ENCODE measurements at regions not wholly inside any gene's neighbourhood (a gene's known extent, or its start where the extent isn't known, plus 50 kb on each side); places are given as distances from the start of the nearest gene placed in this dataset.

DNA sequence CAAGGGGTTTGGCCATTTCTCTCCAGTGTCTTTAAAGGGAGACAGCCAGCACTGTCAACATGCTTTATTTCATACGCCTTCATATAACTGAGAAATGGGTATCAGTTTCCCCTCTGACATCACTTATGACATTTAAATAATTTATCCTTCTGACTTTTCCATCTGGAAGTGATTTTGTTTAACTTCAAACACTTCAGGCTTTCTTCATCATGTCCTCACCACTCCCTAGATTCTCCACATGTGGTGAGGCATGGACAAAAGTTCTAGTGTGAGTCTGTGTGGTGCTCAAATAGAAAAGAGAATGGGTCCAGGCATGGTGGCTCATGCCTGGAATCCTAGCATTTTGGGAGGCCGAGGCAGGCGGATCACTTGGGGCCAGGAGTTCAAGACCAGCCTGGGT lies 158.6 kb downstream of the TXNL1 start:
- Histone ChIP-seq H3K4me1 (ENCODE audit: control insufficient read depth in 2 of 2, insufficient read depth in 2 of 2, low read length in 2 of 2) (no peaks in the 10 kb centered on the region), H3K27ac (ENCODE audit: low read depth in 1 of 2, low read length in 1 of 2) (no peak overlapping the region), H3K4me3 (ENCODE audit: low read length in 2 of 2) (no peak overlapping the region), H3K36me3 (ENCODE audit: control insufficient read depth in 2 of 2, insufficient read depth in 2 of 2, low read length in 1 of 2) (no peaks in the 10 kb centered on the region), H3K27me3 (ENCODE audit: control insufficient read depth in 2 of 2, insufficient read depth in 1 of 2, low read length in 1 of 2) (no peaks in the 10 kb centered on the region), H3K9me3 (ENCODE audit: control insufficient read depth in 2 of 2, insufficient read depth in 1 of 2, low read length in 1 of 2) (no peaks in the 10 kb centered on the region)
- DNase-seq (ENCODE audit: low read depth in 6 of 9, low spot score in 9 of 9): no peak
- WGBS: 99% methylated on average over 3 of the region's 3 CpGs

DNA sequence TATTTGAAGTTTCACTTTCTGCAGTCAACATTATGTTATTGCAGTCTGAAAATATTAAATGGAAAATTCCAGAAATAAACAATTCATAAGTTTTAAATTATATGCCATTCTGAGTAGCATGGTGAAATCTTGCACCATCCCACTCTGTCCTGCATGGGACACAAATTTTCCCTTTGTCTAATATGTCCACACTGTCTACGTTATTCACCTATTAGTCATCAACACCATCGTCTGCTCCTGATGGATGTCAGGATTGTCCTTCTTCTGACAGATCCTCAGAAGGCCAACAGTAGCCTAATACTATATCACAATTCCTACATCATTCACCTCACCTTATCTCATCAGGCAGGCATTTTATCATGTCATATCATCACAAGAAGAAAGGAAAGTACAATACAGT lies 163.1 kb downstream of the TXNL1 start:
- H3K27ac ChIP-seq (ENCODE audit: low read depth in 1 of 2, low read length in 1 of 2): no peak overlapping the region
- H3K27me3 ChIP-seq (ENCODE audit: control insufficient read depth in 2 of 2, insufficient read depth in 1 of 2, low read length in 1 of 2): no peaks in the 10 kb centered on the region
- 93% methylated on average over 2 of the region's 2 CpGs for WGBS
- H3K4me3 ChIP-seq (ENCODE audit: low read length in 2 of 2): no peak overlapping the region
- no peaks in the 10 kb centered on the region for H3K9me3 ChIP-seq (ENCODE audit: control insufficient read depth in 2 of 2, insufficient read depth in 1 of 2, low read length in 1 of 2)
- no peak for DNase-seq (ENCODE audit: low read depth in 6 of 9, low spot score in 9 of 9)
- H3K36me3 ChIP-seq (ENCODE audit: control insufficient read depth in 2 of 2, insufficient read depth in 2 of 2, low read length in 1 of 2): no peaks in the 10 kb centered on the region
- H3K4me1 ChIP-seq (ENCODE audit: control insufficient read depth in 2 of 2, insufficient read depth in 2 of 2, low read length in 2 of 2): no peaks in the 10 kb centered on the region

DNA sequence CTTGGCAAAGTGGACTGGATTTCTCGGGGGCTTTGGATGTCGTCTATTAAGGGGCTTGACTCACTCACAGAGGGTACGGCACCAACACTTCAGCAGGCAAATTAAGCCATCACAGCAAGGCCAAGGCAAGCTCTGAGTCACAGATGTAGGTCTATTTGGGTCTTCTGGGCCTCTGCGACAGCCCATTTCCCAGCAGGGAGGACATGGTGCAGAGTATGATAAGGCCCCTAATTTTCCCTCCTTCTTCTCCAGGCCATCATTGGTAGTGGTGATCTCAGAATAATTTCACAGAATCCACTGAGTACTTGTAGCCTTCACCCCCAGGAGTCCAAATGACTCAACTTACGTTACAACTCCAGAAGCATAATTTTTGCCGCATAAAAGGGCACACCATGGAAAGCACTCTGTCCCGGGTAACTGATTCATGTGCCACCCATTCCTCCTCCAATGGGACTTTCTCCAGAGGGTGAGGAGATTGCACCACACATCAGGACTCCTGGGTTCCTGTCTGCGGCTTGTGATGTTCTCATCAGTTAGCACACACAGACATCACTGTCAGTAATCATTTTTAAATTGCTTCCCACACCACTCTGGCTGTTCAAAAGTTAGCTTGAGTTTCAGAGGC lies 164.9 kb downstream of the TXNL1 start:
- 97% methylated on average over 8 of the region's 8 CpGs for WGBS
- H3K4me1 ChIP-seq (ENCODE audit: control insufficient read depth in 2 of 2, insufficient read depth in 2 of 2, low read length in 2 of 2): no peaks in the 10 kb centered on the region
- no peak overlapping the region for H3K27ac ChIP-seq (ENCODE audit: low read depth in 1 of 2, low read length in 1 of 2)
- H3K4me3 ChIP-seq (ENCODE audit: low read length in 2 of 2): no peak overlapping the region
- DNase-seq (ENCODE audit: low read depth in 6 of 9, low spot score in 9 of 9): no peak
- H3K27me3 ChIP-seq (ENCODE audit: control insufficient read depth in 2 of 2, insufficient read depth in 1 of 2, low read length in 1 of 2): no peaks in the 10 kb centered on the region
- H3K36me3 ChIP-seq (ENCODE audit: control insufficient read depth in 2 of 2, insufficient read depth in 2 of 2, low read length in 1 of 2): no peaks in the 10 kb centered on the region
- no peaks in the 10 kb centered on the region for H3K9me3 ChIP-seq (ENCODE audit: control insufficient read depth in 2 of 2, insufficient read depth in 1 of 2, low read length in 1 of 2)

DNA sequence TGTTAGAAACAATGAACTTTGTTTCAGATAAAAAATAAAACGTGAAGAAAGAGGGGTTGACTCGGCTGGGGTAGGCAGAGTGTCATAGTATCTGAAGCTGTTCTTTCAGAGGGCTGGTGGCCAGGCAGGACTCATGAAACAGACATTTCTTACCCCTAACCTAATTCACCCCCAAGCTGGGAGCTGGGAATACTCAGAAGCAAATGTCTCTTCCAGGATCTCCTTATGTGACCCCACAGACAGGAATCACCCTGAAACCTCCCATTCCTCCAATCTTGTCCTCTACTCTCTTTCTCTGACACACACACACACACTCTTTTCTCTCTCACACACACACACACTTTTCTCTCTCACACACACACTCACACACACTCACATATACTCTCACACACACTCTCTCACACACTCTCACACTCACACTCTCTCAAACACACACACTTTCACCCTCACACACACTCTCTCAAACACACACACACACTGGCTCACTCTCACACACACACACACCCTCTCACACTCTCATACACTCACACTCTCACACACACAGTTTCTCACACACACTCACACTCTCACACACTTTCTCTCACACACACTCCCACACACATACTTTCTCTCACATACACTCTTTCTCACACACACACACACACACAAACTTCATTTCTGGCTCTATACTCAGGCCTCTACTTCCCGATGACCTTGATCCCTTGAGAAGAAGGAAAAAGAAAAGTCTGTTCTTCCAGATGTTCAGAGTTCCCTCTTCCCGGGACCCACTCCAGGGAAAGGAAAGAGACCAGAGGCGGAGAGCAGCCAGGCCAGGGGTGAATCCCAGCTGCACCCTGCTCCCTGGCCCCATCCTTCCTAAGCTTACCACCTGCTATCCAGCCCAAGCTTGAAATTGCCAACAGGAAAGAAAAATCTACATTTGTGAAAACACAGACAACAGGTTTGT lies 167.7 kb downstream of the TXNL1 start:
- H3K27me3 ChIP-seq (ENCODE audit: control insufficient read depth in 2 of 2, insufficient read depth in 1 of 2, low read length in 1 of 2): no peaks in the 10 kb centered on the region
- H3K36me3 ChIP-seq (ENCODE audit: control insufficient read depth in 2 of 2, insufficient read depth in 2 of 2, low read length in 1 of 2): no peaks in the 10 kb centered on the region
- no peak overlapping the region for H3K27ac ChIP-seq (ENCODE audit: low read depth in 1 of 2, low read length in 1 of 2)
- WGBS: 96% methylated on average over 5 of the region's 5 CpGs
- no peaks in the 10 kb centered on the region for H3K9me3 ChIP-seq (ENCODE audit: control insufficient read depth in 2 of 2, insufficient read depth in 1 of 2, low read length in 1 of 2)
- no peaks in the 10 kb centered on the region for H3K4me1 ChIP-seq (ENCODE audit: control insufficient read depth in 2 of 2, insufficient read depth in 2 of 2, low read length in 2 of 2)
- H3K4me3 ChIP-seq (ENCODE audit: low read length in 2 of 2): no peak overlapping the region
- no peak for DNase-seq (ENCODE audit: low read depth in 6 of 9, low spot score in 9 of 9)

DNA sequence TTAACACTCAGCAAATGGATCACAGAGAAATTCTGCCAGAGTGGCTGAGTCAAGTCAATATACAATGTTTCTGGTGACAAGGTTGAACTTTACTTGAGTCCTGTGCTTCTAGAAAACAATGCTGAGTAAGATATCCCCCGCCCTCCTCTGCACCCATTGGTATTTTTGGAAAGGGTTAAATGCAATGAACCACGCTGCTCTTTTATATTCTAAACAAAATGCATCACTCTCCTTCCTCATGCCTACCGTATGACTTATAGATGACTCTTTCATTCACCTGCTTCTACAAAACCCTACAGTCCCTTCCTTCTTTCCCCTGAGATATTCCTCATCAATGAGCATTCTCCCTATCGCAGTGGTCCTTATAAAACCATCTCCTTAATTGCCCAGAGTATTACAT lies 168.8 kb downstream of the TXNL1 start:
- Histone ChIP-seq H3K27me3 (ENCODE audit: control insufficient read depth in 2 of 2, insufficient read depth in 1 of 2, low read length in 1 of 2) (no peaks in the 10 kb centered on the region), H3K4me3 (ENCODE audit: low read length in 2 of 2) (no peak overlapping the region), H3K36me3 (ENCODE audit: control insufficient read depth in 2 of 2, insufficient read depth in 2 of 2, low read length in 1 of 2) (no peaks in the 10 kb centered on the region), H3K9me3 (ENCODE audit: control insufficient read depth in 2 of 2, insufficient read depth in 1 of 2, low read length in 1 of 2) (no peaks in the 10 kb centered on the region), H3K27ac (ENCODE audit: low read depth in 1 of 2, low read length in 1 of 2) (no peak overlapping the region), H3K4me1 (ENCODE audit: control insufficient read depth in 2 of 2, insufficient read depth in 2 of 2, low read length in 2 of 2) (no peaks in the 10 kb centered on the region)
- 94% methylated on average over 4 of the region's 4 CpGs for WGBS
- no peak for DNase-seq (ENCODE audit: low read depth in 6 of 9, low spot score in 9 of 9)

DNA sequence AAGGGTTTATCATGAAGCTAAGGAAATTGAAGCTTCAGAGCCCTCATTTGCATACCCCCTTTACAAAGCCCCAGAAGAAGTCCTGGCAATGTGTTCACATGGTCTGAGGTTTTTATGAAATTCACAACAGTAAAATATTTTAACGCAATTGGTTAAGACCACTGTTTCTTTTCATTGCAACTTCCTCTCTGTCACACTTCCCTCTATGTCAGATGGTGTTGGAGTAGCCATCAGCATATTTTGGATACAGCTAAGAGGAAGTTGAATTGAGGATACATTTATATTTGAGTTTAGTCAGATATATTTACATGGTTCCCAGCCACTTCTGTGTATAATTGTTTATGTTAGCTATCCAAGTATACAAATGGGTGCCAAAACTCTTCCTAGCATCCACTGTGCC lies 170.0 kb downstream of the TXNL1 start:
- DNase-seq (ENCODE audit: low read depth in 6 of 9, low spot score in 9 of 9): no peak
- 58% methylated on average over 1 of the region's 1 CpG for WGBS

DNA sequence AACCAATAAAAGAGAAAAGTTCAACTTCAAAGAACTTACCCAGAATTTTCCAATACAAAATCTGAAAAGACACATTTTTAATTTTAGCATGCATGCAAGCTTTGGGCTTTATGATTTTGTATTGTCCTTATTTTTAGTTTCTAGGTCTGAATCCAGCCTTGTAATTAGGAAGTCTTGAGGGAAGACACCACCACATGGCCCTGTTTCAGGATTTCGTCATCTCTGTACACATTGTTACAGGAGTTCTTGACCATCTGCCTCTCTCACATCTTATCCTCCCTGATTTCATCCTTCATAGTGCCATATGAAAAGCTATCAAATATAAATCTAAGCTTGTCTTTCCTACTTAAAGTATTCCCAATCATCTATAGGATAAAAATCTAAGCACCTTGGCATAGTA lies 176.1 kb downstream of the TXNL1 start:
- Histone ChIP-seq H3K36me3 (ENCODE audit: control insufficient read depth in 2 of 2, insufficient read depth in 2 of 2, low read length in 1 of 2) (no peaks in the 10 kb centered on the region), H3K4me3 (ENCODE audit: low read length in 2 of 2) (no peak overlapping the region), H3K4me1 (ENCODE audit: control insufficient read depth in 2 of 2, insufficient read depth in 2 of 2, low read length in 2 of 2) (no peaks in the 10 kb centered on the region), H3K27me3 (ENCODE audit: control insufficient read depth in 2 of 2, insufficient read depth in 1 of 2, low read length in 1 of 2) (no peaks in the 10 kb centered on the region), H3K27ac (ENCODE audit: low read depth in 1 of 2, low read length in 1 of 2) (no peak overlapping the region), H3K9me3 (ENCODE audit: control insufficient read depth in 2 of 2, insufficient read depth in 1 of 2, low read length in 1 of 2) (no peaks in the 10 kb centered on the region)
- DNase-seq (ENCODE audit: low read depth in 6 of 9, low spot score in 9 of 9): no peak
- WGBS: 98% methylated on average over 1 of the region's 1 CpG

More for the DNA sequence above, 170.0 kb downstream of the TXNL1 start:
- Histone ChIP-seq H3K36me3 (ENCODE audit: control insufficient read depth in 2 of 2, insufficient read depth in 2 of 2, low read length in 1 of 2) (no peaks in the 10 kb centered on the region), H3K9me3 (ENCODE audit: control insufficient read depth in 2 of 2, insufficient read depth in 1 of 2, low read length in 1 of 2) (no peaks in the 10 kb centered on the region), H3K4me3 (ENCODE audit: low read length in 2 of 2) (no peak overlapping the region), H3K4me1 (ENCODE audit: control insufficient read depth in 2 of 2, insufficient read depth in 2 of 2, low read length in 2 of 2) (no peaks in the 10 kb centered on the region), H3K27me3 (ENCODE audit: control insufficient read depth in 2 of 2, insufficient read depth in 1 of 2, low read length in 1 of 2) (no peaks in the 10 kb centered on the region), H3K27ac (ENCODE audit: low read depth in 1 of 2, low read length in 1 of 2) (no peak overlapping the region)

DNA sequence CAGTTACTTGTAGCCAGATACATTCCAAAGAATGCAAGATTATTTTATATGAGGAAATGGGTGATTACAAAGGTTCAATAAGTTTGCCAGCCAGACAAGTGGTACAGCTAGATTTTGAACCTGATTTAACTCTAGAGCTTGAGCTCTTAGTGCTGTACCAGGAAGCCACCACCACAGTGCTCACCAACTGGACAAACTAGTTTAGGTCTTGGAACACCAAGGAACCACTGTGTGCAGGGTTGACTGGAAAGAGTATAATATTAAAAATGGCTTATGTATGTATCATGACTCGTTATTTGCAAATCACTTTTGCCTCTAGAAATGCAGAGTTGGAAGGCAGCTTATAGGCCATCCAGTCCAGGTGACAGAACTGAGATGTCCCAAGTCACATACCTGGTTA lies 177.2 kb downstream of the TXNL1 start:
- H3K27ac ChIP-seq (ENCODE audit: low read depth in 1 of 2, low read length in 1 of 2): no peak overlapping the region
- no peak overlapping the region for H3K4me3 ChIP-seq (ENCODE audit: low read length in 2 of 2)
- H3K9me3 ChIP-seq (ENCODE audit: control insufficient read depth in 2 of 2, insufficient read depth in 1 of 2, low read length in 1 of 2): no peaks in the 10 kb centered on the region
- DNase-seq (ENCODE audit: low read depth in 6 of 9, low spot score in 9 of 9): no peak
- H3K36me3 ChIP-seq (ENCODE audit: control insufficient read depth in 2 of 2, insufficient read depth in 2 of 2, low read length in 1 of 2): no peaks in the 10 kb centered on the region
- WGBS: 89% methylated on average over 1 of the region's 1 CpG
- no peaks in the 10 kb centered on the region for H3K4me1 ChIP-seq (ENCODE audit: control insufficient read depth in 2 of 2, insufficient read depth in 2 of 2, low read length in 2 of 2)
- H3K27me3 ChIP-seq (ENCODE audit: control insufficient read depth in 2 of 2, insufficient read depth in 1 of 2, low read length in 1 of 2): no peaks in the 10 kb centered on the region

DNA sequence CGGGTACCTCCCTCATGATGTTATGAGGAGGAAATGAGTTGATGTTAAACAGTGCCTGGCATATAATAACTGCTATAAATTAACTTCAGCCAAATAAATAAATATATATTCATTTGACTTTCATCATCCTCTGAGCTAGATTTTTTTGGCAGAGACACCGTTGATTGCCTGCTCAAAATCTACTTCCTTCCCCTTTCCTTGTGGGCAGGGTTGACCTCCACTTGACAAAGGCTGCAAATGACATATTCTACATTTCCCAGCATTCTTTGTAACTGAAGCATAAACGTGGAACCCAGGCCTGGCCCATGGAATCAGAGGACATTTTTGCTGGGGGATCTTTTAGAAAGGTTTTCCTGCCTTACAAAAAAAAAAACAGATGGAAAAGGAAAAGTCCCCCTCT lies 177.8 kb downstream of the TXNL1 start:
- 38% methylated on average over 3 of the region's 3 CpGs for WGBS
- H3K9me3 ChIP-seq (ENCODE audit: control insufficient read depth in 2 of 2, insufficient read depth in 1 of 2, low read length in 1 of 2): no peaks in the 10 kb centered on the region
- H3K4me3 ChIP-seq (ENCODE audit: low read length in 2 of 2): no peak overlapping the region
- H3K4me1 ChIP-seq (ENCODE audit: control insufficient read depth in 2 of 2, insufficient read depth in 2 of 2, low read length in 2 of 2): no peaks in the 10 kb centered on the region
- no peak for DNase-seq (ENCODE audit: low read depth in 6 of 9, low spot score in 9 of 9)
- no peak overlapping the region for H3K27ac ChIP-seq (ENCODE audit: low read depth in 1 of 2, low read length in 1 of 2)
- no peaks in the 10 kb centered on the region for H3K36me3 ChIP-seq (ENCODE audit: control insufficient read depth in 2 of 2, insufficient read depth in 2 of 2, low read length in 1 of 2)
- no peaks in the 10 kb centered on the region for H3K27me3 ChIP-seq (ENCODE audit: control insufficient read depth in 2 of 2, insufficient read depth in 1 of 2, low read length in 1 of 2)
